ENCODE measurements at regions not wholly inside any gene's neighbourhood (a gene's known extent, or its start where the extent isn't known, plus 50 kb on each side); places are given as distances from the start of the nearest gene placed in this dataset.
"Not testable (repeated sequence)": the region's sequence is repeated elsewhere in the genome, so short reads cannot be mapped to it uniquely, and the experiment has no call there.

DNA sequence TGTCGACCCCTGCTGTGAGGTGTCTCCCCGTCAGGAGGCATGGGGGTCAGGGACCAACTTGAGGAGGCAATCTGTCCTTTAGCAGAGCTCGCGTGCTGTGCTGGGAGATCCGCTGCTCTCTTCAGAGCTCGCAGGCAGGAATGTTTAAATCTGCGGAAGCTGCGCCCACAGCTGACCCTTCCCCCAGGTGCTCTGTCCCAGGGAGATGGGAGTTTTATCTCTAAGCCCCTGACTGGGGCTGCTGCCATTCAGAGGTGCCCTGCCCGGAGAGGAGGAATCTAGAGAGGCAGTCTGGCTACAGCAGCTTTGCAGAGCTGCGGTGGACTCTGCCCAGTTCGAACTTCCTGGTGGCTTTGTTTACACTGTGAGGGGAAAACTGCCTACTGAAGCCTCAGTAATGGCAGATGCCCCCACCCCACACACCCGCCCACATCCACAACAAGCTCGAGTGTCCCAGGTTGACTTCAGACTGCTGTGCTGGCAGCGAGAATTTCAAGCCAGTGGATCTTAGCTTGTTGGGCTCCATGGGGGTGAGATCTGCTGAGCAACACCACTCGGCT lies 133.1 kb downstream of the CENPC start:
- not testable (repeated sequence) for DNase-seq

DNA sequence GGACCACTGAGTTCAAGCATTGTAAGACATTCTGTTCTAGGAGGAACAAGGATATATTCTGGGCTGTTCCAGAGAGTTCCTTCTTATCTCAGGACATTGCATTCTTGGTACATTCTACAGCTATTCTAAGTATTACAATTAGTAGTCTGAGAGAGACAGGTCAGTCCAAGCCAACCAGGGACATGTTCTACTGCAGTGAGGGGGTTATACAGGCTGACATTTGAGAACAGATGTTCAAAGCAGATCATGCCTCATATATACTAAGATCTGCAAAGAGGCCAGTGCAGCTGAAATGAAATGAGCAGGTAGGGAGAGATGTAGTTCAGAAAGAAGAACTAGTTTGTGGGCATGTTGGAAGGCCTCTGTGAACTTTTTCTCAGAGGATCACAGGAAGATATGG lies 142.0 kb downstream of the CENPC start:
- DNase-seq = no peak

DNA sequence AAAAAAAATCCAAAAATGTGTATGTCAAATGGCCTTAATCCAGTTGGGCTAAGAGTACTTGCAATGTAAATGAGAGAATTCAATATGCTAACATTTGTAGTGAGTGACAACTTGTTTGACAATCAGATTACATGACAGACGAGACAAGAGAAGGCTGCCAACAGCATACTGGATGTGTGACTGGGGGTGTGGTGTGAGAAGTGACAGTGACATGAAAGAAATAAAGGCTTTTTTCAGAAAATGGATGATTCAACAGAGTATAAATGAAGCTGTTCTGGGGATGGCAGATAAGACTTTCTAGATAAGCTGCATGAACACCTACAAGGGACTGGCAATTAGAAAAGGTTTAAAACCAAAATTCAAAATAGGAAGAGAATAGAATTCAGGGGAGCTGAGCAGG lies 143.4 kb downstream of the CENPC start:
- DNase-seq = no peak

DNA sequence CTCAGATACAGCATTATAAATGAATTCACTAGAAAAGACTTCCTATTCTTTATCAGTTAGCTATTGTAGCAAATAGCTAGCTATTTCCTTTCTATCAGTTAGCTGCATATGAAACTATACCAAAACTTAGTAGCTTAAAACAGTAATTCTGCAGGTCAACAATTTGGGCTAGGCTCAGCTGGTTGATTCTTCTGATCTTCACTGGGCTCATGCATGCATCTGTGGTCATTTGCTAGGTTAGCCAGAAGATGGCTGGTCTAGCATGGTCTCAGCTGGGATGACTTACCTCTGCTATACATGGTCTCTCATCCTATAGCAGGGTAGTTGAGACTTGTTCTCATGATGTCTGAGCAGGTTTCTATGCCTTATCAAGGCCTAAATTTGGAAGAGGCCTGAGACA lies 147.4 kb downstream of the CENPC start:
- DNase-seq = no peak

DNA sequence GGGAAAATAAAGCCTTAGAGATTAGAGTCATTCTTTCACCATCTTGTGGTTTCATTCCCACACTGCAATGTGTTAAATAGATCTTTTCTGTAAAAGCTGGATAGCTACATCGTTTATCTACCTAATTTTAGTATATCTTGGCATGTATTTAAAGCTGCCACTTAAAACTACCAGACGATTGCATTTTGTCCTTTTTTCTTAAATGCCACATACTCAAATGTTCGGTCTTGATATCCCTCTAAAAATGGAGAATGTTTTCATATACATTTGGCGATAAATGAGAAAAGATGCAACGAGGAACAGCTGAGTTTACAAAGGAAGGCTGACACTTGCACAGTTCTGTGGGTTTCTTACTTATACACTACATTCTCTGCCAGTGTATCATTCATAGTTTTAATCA lies 148.3 kb downstream of the CENPC start:
- DNase-seq = no peak

DNA sequence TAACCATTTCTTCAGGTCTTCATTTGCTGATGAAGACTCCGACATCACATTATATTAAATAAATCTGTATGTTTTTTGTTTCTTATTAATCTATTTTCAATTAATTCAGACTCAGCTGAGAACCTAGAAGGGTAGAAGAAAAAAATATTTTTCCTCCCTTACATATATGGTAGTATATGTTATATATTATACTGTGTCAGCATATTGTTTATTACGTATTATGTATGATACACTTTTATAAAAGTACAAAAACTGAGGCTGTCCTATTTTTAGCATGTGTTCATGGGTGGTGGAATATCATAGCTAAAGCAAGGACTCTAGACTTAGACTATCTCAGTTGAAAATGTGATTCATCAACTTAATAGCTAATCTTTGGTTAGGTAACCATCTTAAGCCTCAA lies 149.3 kb downstream of the CENPC start:
- DNase-seq = no peak

DNA sequence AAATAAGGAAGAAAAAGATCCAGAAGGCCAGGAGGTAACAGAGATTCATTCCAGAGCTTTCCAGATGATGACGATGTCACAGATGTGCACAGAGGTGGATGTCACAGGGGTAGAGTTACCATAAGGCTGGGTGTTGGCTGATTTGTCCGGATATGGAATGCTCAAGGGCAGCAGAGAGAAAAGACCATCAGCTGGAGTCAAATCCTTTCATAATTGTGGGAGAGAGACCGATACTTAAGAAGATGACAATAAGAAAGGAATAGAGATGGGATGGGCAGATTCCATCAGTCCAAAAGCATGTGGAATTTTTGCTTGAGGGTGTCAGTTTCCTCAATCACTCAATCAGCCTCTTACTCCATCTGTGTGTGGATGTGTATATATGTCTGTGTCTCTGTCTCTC lies 150.4 kb downstream of the CENPC start:
- no peak for DNase-seq

DNA sequence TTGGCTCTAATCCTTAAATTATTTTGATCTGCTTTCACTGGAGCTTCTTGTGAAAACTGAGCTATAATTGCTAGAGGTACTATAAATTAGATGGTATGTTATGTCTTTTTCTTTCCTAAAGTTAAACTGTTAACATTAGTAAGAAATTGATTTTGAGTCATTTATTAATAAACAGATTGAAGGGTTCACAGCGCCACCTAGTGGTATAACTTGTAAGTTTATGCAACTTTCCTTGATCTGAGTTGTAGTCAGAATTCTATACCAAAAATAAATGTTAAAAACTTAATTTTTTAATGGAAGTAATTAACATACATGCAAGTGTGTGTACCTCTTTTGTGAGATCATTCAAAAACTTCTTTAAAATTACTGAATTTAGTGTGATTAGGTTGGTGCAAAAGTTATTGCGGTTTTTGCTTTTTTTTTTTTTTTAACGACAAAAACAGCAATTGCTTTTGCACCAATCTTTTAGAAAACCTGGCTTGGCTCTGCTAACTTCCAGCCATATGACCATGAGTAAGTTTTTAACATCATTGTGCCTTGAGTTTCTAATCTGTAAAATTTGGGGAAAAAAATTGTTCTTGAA lies 151.5 kb downstream of the CENPC start:
- peak; percentile 48 for DNase-seq

DNA sequence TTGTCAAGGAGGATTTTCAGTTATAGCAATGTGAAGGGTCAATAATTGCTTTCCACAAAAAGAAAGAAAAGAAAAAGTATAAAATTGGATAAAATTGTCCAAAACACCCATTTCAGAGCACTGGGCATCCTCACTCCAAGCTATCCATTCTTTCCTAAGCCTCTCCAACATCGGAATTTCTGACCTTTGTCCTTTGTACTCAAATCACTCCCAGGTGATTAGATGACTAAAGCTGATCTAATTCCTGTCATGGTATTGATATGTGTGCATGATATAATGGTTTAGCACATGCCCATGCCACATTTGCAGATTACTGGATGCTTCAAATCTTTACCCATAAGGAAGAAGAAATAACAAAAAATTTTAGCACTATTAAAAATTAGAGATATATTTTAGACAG lies 152.3 kb downstream of the CENPC start:
- no peak for DNase-seq

DNA sequence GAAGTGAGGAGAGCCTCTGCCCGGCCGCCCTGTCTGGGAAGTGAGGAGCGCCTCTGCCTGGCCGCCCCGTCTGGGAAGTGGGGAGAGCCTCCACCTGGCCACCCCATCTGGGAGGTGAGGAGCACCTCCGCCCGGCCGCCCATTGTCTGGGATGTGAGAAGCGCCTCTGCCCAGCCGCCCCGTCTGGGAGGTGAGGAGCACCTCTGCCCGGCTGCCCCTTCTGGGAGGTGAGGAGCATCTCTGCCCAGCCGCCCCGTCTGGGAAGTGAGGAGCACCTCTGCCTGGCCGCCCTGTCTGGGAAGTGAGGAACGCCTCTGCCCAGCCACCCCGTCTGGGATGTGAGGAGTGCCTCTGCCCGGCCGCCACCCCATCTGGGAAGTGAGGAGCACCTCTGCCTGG lies 163.9 kb downstream of the CENPC start:
- not testable (repeated sequence) for DNase-seq

DNA sequence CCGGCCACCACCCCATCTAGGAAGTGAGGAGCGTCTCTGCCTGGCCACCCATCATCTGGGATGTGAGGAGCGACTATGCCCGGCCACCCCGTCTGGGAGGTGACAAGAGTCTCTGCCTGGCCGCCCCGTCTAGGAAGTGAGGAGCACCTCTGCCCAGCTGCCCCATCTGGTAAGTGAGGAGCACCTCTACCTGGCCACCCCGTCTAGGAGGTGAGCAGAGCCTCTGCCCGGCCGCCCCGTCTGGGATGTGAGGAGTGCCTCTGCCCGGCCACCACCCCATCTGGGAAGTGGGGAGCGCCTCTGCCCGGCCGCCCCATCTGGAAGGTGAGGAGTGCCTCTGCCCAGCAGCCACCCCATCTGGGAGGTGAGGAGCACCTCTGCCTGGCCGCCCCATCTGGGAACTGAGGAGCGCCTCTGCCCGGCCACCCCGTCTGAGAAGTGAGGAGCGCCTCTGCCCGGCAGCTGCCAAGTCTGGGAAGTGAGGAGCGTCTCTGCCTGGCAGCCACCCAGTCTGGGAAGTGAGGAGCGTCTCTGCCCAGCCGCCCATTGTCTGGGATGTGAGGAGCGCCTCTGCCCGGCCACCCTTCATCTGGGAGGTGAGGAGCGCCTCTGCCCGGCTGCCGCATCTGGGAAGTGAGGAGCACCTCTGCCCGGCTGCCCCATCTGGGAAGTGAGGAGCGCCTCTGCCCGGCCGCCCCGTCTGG lies 164.4 kb downstream of the CENPC start:
- not testable (repeated sequence) for DNase-seq

DNA sequence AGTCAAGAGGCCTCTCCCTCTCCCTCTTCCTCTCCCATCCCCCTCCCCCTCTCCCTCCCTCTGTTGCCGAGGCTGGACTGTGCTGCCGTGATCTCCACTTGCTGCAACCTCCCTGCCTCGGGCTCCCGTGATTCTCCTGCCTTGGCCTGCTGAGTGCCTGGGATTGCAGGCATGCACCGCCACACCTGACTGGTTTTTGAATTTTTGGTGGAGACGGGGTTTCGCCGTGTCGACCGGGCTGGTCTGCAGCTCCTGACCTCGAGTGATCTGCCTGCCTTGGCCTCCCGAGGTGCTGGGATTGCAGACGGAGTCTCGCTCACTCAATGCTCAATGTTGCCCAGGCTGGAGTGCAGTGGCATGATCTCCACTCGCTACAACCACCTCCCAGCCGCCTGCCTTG lies 165.1 kb downstream of the CENPC start:
- no peak for DNase-seq

DNA sequence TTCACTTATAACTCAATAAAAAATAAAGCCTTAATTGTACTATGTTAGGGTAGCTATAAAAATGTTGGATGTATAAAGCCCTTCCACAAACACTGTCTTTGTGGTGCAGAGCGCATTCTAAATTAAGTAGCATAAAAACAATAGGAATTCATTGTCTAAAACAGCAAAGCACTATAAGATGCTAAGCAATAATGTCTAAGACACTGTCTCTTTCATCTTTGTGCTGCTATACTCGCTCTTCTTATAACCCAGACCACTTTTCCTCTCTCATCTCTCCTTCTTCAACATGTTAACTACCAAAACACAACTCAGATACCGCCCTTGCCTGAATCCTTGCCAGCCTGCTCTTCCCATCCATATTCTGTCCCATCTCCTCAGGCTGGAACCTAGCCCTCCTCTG lies 170.0 kb downstream of the CENPC start:
- DNase-seq = no peak

DNA sequence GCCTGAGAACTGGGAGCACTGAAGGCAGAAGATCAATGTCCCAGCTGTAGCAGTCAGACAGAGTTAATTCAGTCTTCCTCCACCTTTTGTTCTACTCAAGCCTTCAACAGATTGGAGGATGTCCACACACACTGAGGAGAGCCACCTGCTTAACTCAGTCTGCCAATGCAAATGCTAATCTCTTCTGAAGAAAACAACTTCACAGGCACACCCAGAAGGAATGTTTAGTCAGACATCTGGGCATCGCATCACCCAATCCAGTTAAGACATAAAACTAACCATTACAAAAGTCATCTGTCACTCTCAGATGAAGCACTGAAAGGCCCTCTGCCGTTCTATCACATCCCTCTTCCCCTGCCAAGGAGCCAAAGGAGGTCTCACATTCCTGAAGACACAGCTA lies 173.7 kb downstream of the CENPC start:
- no peak for DNase-seq

DNA sequence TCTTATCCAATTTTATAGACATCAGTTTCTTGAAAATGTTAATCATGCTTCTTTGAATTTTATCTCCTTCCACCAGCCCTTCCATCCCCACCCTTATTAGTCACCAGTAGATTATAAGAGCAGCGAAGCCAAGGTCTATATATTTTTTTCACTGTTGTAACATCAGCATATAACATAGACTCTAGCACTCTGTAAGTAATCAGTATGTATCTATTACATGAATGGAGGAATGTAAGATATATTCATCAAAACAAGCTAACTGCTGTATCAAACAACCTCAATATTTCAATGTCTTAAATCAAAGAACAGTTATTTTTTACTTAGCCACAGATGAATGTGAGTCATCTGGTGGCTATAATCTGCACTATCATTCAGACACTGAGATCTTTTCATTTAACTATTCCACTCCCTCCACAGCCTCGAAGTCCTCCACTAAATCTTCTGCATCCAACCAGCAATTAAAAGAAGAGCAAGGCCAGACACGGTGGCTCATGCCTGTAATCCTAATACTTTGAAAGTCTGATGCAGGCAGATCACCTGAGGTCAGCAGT lies 178.9 kb downstream of the CENPC start:
- DNase-seq = peak; percentile 8

DNA sequence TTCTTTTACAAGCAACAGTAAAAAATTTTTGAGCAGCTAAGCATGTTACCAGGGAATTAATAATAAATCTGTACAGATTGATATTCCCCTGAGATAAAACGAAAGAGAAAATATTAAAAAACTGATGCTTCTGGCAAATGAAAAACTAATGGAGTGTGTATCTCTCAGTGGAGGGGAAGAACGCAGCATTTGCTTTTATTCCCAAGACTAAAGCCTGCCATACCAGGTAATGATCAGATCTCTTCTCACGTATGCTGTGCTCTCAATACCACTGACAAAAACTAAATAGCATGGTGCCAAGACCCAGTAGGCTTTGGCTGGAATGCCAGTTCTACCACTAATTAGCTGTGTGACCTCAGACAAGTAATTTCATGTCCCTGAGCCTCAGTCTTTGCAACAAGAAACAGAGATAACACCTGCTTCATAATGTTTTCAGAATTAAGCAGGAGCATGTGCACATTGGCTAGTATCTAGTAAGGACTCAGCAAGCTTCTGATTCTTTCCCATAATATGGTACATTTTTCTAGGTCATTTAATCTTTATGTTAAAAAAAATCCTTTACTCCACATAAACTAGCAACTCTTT lies 179.6 kb downstream of the CENPC start:
- DNase-seq = peak; percentile 44

DNA sequence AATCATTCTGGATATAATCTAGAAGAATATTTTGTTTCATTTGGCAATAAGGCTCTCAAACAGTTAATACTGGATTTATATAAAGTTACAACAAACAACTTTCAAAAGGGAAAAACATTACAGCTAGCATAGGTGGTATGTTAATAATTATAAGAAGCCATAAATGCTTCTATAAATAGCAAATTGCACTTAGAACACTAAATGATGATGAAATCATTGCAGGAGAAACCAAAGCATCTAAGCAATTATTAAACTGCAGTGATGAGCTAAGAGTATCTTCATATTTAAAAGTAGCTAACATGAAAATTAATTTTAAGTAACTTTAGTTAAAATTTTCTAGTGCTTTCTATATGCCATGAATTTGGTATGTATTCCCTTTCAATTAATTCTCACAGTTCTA lies 189.5 kb downstream of the CENPC start:
- no peak for DNase-seq

DNA sequence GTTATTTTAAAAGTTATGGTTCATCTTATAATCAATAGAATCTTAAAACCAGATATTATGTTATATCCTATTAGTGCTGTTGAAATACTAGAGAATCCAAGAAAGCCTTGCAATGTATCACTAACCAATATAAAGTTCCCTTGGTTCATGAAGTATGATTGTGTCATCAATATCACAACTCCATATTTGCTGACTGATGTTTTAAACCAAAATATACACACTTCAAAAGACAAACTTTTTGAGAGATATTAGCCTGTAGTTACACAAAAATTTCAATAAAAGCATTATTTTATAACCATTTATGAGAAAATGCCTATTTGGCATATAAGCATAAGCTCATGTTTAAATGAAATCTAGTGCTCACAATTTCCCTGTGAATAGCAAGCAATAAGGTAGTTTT lies 198.6 kb downstream of the CENPC start:
- no peak for DNase-seq

DNA sequence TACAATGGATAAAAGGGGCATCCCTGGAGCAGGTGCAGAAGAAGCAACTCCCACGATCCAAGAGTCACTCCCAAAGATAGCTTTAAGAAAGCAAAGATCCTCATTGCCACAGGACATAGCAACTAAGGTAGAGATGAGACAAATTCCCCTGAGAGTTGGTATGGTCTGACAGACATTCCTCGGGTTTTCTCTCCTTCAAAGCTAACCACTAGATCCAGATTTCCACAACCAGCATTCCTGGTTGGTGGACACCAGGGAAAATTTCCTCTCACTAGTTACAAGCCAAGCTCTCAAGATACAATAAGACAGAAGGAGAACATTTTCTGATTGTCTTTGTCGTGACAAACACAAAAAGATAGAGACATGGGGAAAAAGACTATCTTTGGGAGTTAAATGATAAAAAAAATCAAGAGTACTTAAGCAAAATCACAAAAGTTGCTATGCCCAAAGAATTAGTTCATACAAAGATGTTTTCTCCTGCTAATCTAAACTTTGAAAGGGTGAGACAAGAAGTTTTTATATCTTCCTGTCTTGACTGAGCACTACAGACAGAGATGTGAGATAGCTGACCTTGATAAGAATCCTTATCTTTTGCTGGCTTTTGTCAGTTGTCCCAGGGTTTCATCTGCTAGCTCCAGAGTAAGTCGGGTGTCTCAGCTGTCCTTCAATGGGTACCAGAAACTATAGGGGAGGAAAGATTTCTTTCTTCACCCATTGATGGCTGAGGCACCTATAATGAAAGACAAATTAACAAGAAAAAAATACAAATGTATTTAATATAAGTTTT lies 200.5 kb downstream of the CENPC start:
- DNase-seq = no peak

DNA sequence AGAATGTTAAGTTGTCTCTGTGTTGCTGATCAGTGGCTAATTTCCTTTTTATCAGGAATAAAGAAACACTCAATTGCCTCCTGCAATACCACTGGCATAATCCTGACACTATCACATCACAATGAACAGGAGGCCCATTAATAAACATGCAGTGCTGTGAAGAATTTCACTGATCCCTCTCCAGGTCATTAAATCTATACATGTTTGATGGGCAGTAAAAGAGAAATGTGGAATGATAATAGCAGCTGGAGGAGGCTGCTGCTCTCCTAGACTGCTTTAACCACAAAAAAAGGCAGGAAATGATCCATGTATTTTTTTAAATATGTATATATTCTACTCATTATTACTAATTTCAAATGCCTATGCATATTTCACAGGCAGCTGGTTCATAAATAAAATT lies 202.1 kb downstream of the CENPC start:
- DNase-seq = no peak

DNA sequence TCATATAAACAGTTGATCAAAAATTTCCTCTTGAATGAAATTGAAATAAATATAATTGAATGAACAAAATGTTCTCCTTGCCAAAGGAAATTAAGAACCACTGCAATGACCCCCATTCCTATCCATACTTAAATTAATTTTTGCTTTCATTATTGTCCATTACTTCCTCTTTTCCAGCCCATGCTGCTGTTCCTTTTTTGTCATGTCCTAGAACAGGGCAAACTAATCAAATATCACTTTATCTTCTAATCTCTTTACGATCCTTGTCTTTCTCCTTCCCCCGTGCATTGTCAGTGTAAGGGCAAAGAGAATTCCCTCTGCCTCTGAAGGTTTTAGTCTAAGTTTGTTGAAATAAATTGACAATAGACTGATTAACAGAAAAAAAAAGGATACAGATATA lies 203.0 kb downstream of the CENPC start:
- no peak for DNase-seq

DNA sequence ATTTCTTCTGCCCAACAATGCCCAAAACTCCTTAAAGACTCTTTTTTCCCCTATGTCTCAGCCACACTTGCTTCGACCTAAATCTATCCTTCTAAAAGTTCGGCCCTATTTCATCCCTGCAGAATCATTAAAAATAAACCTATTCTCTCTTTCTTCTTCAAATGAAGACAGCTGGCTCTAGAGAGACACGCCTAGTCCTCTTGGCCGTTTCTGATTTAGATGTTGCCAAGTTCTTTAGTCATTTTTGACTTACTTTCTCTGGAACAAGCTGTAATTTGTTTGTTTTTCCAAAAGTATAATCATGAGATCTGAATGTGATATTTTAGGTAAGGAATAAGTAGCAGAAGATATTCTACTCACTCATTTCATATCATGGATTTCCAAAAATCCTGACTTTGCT lies 211.6 kb downstream of the CENPC start:
- DNase-seq = no peak

DNA sequence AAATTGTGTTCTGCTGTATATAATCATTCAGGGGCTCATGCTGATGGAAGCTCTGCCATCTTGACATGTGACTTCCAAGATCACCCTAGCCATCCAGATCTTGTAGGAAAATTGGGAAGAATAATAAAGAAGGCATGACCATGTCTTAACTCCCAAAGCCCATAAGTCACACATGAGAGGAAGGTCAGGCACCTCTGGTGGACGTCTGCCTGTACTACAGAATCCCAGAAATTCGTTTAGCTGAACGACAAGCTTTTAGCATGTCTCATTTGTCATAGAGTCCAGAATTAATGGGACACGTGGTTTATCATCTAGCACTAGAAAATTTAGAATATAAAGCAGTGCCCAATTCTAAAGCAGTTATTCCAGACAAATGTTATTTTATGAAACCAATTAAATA lies 212.7 kb downstream of the CENPC start:
- DNase-seq = peak; percentile 27

Data from NCI-H69 (cell line).